ENCODE measurements at regions not wholly inside any gene's neighbourhood (a gene's known extent, or its start where the extent isn't known, plus 50 kb on each side); places are given as distances from the start of the nearest gene placed in this dataset.

DNA sequence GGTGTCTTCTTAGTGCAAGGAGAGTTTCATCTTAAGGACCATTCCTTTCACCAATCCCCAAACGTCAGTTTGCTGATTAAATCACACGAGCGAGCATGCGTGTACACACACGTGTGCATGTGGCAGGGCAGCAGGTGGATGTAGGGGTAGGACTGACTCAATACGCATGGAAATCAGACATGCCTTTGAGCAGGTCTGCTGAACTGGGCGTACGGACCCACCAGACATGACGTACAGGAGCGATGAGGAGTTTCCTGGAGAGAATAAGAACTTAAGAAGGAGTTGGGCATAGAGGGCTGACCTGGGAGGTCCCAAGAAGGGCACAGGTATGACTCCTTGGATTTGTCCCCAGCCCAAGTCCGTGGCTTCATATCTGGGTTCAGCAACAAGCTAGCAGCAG lies 170.0 kb downstream of the FGF18 start:
- WGBS, 2 experiments (ENCODE audit: extremely low coverage in 1 of 2, insufficient coverage in 1 of 2, insufficient read length in 1 of 2, insufficient replicate concordance in 2 of 2, low coverage in 1 of 2, low lambda C conversion rate in 2 of 2, missing lambda C conversion rate in 1 of 2), result 88% methylated on average over 11 of the region's 11 CpGs; no CpG with 5 or more reads in 1 of the 2 experiments
- DNase-seq (ENCODE audit: low read depth in 1 of 2, low spot score in 2 of 2), result peak in 1 of 2 experiments; percentile 35
- FAIRE-seq, result no peak
- Histone ChIP-seq H3K79me2 (ENCODE audit: control insufficient read depth in 1 of 2, insufficient read depth in 2 of 2, low read length in 2 of 2) (no peaks in the 10 kb centered on the region), H3K4me3 (ENCODE audit: extremely low read depth in 1 of 4, insufficient read depth in 2 of 4, low read depth in 3 of 4, low read length in 4 of 4) (no peak overlapping the region), H3K27me3 (replicated peaks in 1 of 4; ENCODE audit: control insufficient read depth in 3 of 4, extremely low read depth in 1 of 4, insufficient read depth in 3 of 4, low read length in 3 of 4) (no peaks in the 10 kb centered on the region), H4K91ac (replicated peaks; ENCODE audit: insufficient read length, low read length) (peak overlapping the region; percentile 18), H2BK120ac (replicated peaks; ENCODE audit: low read depth, low read length) (no peak overlapping the region), H3K18ac (ENCODE audit: extremely low read depth, low read length) (no peak overlapping the region), H2AFZ (ENCODE audit: low read length) (no peak overlapping the region), H3K4ac (replicated peaks; ENCODE audit: insufficient read length, low read depth, low read length) (no peak overlapping the region), H3K79me1 (ENCODE audit: low read depth, low read length) (no peaks in the 10 kb centered on the region), H3K56ac (replicated peaks; ENCODE audit: insufficient read length, low read depth, low read length) (no peak overlapping the region), H3K23me2 (ENCODE audit: low read depth, low read length) (no peaks in the 10 kb centered on the region), H3K4me1 (replicated peaks in 1 of 4; ENCODE audit: control insufficient read depth in 3 of 4, insufficient read depth in 4 of 4, low read length in 3 of 4) (no peaks in the 10 kb centered on the region), H3K36me3 (ENCODE audit: control insufficient read depth in 2 of 4, insufficient read depth in 4 of 4, low read length in 3 of 4) (no peaks in the 10 kb centered on the region), H2BK12ac (ENCODE audit: low read depth, low read length) (no peak overlapping the region), H2BK20ac (ENCODE audit: low read length) (no peak overlapping the region), H3K9ac (replicated peaks in 1 of 4; ENCODE audit: extremely low read depth in 1 of 4, low read depth in 3 of 4, low read length in 3 of 4) (no peak overlapping the region), H3K14ac (ENCODE audit: insufficient read length) (no peak overlapping the region), H4K8ac (ENCODE audit: extremely low read depth, insufficient read depth, low read length) (no peak overlapping the region), H2BK15ac (ENCODE audit: low read length) (no peak overlapping the region), H2AK5ac (ENCODE audit: low read depth, low read length) (no peak overlapping the region), H3K23ac (ENCODE audit: insufficient read length) (no peak overlapping the region), H3K4me2 (ENCODE audit: insufficient read depth in 1 of 2, low read depth in 2 of 2, low read length in 2 of 2) (no peak overlapping the region), H4K20me1 (replicated peaks in 1 of 2; ENCODE audit: control insufficient read depth in 1 of 2, insufficient read depth in 2 of 2, low read length in 2 of 2) (no peaks in the 10 kb centered on the region), H2BK5ac (ENCODE audit: low read depth, low read length) (no peak overlapping the region), H3K9me3 (ENCODE audit: insufficient read depth in 2 of 2, low read depth in 1 of 2, low read length in 1 of 2) (no peaks in the 10 kb centered on the region), H3K27ac (ENCODE audit: low read depth, low read length) (no peak overlapping the region), H4K5ac (ENCODE audit: insufficient read length, low read depth, low read length) (no peak overlapping the region)
- ChIA-PET POLR2A (ENCODE audit: partially characterized antibody) (interaction anchor here (2.1 kb wide), 1 partner anchor 10 kb away, joined by 5 read pairs; no protein-coding TSS in a partner anchor), CTCF (ENCODE audit: partially characterized antibody) (interaction anchor here (0.6 to 5.6 kb wide), 8 partner anchors 11 to 617 kb away, joined by 3 to 32 read pairs (median 3); no protein-coding TSS in a partner anchor)
- no peak for TF ChIP-seq SIX5 (IDR thresholded peaks at IDR 0.05; ENCODE audit: low read depth, low read length)
- TF ChIP-seq CHD2 (IDR thresholded peaks at IDR 0.05; ENCODE audit: low read length), result no peak
- no peak for TF ChIP-seq HDAC2 (IDR thresholded peaks at IDR 0.05; ENCODE audit: borderline replicate concordance in 1 of 2, low read depth in 2 of 2, low read length in 2 of 2)

All from H1 (cell line).